ENCODE measurements at regions not wholly inside any gene's neighbourhood (a gene's known extent, or its start where the extent isn't known, plus 50 kb on each side); places are given as distances from the start of the nearest gene placed in this dataset.
A peak's percentile ranks its signal among the peaks of the same experiment; 100 is the strongest.
"Not testable (repeated sequence)": the region's sequence is repeated elsewhere in the genome, so short reads cannot be mapped to it uniquely, and the experiment has no call there.

GRCh38 chr1:184851822-184852746, 97.4 kb upstream of the EDEM3 start:
- no peak for TF ChIP-seq CTCF (conservative IDR thresholded peaks at IDR 0.05)
- H3K27ac ChIP-seq = no peak overlapping the region

- TF ChIP-seq CTCF (conservative IDR thresholded peaks at IDR 0.05) = no peak
- no peak overlapping the region for H3K27ac ChIP-seq
Observed at GRCh38 chr1:184843732-184844495, 89.3 kb upstream of the EDEM3 start.

- TF ChIP-seq CTCF (conservative IDR thresholded peaks at IDR 0.05) = no peak
- no peak overlapping the region for H3K27ac ChIP-seq
Observed at GRCh38 chr1:184840596-184840995, 85.9 kb upstream of the EDEM3 start.

GRCh38 chr1:184838504-184838951, 83.9 kb upstream of the EDEM3 start:
- TF ChIP-seq CTCF (conservative IDR thresholded peaks at IDR 0.05) = no peak
- H3K27ac ChIP-seq = peak overlapping the region; percentile 74

GRCh38 chr1:184836934-184837895, 82.6 kb upstream of the EDEM3 start:
- H3K27ac ChIP-seq = peak overlapping the region; percentile 74
- TF ChIP-seq CTCF (conservative IDR thresholded peaks at IDR 0.05) = no peak

DNA sequence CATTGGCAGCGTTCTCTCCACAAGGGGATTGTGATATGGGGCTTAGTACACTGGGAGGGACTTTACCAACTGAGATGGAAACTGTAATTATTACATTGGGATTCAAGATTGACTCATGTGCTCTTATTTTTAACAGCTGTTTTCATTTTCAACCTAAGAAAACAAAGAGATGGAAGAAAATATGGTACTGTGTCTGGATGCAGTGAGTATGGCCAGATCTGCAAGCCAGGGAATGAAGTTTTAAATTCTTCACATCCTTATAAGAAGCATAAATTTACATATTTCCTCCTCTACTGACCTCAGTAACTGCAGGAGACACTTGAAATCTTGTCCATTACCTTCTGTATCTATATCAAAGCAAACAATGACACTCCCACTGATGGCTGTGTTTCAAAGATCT, 81.5 kb upstream of the EDEM3 start:
- peak overlapping the region; percentile 74 for H3K27ac ChIP-seq
- TF ChIP-seq CTCF (conservative IDR thresholded peaks at IDR 0.05) = no peak

GRCh38 chr1:184833994-184834393, 79.3 kb upstream of the EDEM3 start:
- H3K27ac ChIP-seq = not testable (repeated sequence)
